IPS DF 19.7 (cell line): ENCODE measurements at regions not wholly inside any gene's neighbourhood (a gene's known extent, or its start where the extent isn't known, plus 50 kb on each side); places are given as distances from the start of the nearest gene placed in this dataset.

Source experiments
- DNase-seq: peaks from one replicate; pipeline ENCODE4 v3.0.0-alpha.2; 2013; ENCODE audit warnings: low read depth, low spot score

GRCh38 chr17:71989117-71989516 is 131.7 kb upstream of the SOX9 start:
- no peak for DNase-seq

- no peak for DNase-seq
Observed at GRCh38 chr17:71993363-71993762, 127.5 kb upstream of the SOX9 start.

- no peak for DNase-seq
Observed at GRCh38 chr17:71995590-71995989, 125.2 kb upstream of the SOX9 start.

- no peak for DNase-seq
Observed at GRCh38 chr17:72004011-72004427, 116.8 kb upstream of the SOX9 start.

GRCh38 chr17:72004611-72005331 is 116.0 kb upstream of the SOX9 start:
- DNase-seq, result no peak

- no peak for DNase-seq
Observed at GRCh38 chr17:72005332-72006163, 115.3 kb upstream of the SOX9 start.

- DNase-seq, result no peak
Observed at GRCh38 chr17:72008236-72008876, 112.5 kb upstream of the SOX9 start.

- no peak for DNase-seq
Observed at GRCh38 chr17:72011561-72011960, 109.3 kb upstream of the SOX9 start.

GRCh38 chr17:72021417-72022041 is 99.3 kb upstream of the SOX9 start:
- DNase-seq, result no peak

GRCh38 chr17:72022328-72023275 is 98.2 kb upstream of the SOX9 start:
- DNase-seq, result no peak

GRCh38 chr17:72024457-72024856 is 96.4 kb upstream of the SOX9 start:
- DNase-seq, result no peak

GRCh38 chr17:72025113-72025512 is 95.7 kb upstream of the SOX9 start:
- no peak for DNase-seq

GRCh38 chr17:72030067-72030899 is 90.5 kb upstream of the SOX9 start:
- DNase-seq, result peak; percentile 80

- DNase-seq, result no peak
Observed at GRCh38 chr17:72031219-72031884, 89.5 kb upstream of the SOX9 start.

GRCh38 chr17:72033334-72033733 is 87.5 kb upstream of the SOX9 start:
- no peak for DNase-seq

- no peak for DNase-seq
Observed at GRCh38 chr17:72034000-72034399, 86.8 kb upstream of the SOX9 start.

- no peak for DNase-seq
Observed at GRCh38 chr17:72038427-72038826, 82.4 kb upstream of the SOX9 start.

- no peak for DNase-seq
Observed at GRCh38 chr17:72039490-72039889, 81.3 kb upstream of the SOX9 start.

GRCh38 chr17:72046178-72046577 is 74.6 kb upstream of the SOX9 start:
- DNase-seq, result no peak
